Panc1 (cell line): ENCODE measurements at regions not wholly inside any gene's neighbourhood (a gene's known extent, or its start where the extent isn't known, plus 50 kb on each side); places are given as distances from the start of the nearest gene placed in this dataset.

Experiments
- POLR2AphosphoS5 ChIP-seq: IDR thresholded peaks from 2 replicates; pipeline ENCODE4 v1.6.1; 2012; ENCODE audit warnings: mild to moderate bottlenecking, low read depth, low read length, moderate library complexity
- SIN3A ChIP-seq: IDR thresholded peaks from 2 replicates; pipeline ENCODE4 v1.6.1; 2012; ENCODE audit warnings: low read depth, mild to moderate bottlenecking, low read length, moderate library complexity, borderline replicate concordance; ENCODE audit not compliant: insufficient read depth
- TCF7L2 ChIP-seq: IDR thresholded peaks from 2 replicates; pipeline ENCODE4 v1.6.1; 2011; ENCODE audit warnings: mild to moderate bottlenecking, low read depth, low read length, inconsistent platforms
- TF ChIP-seq, protein P1 (sequence below): fragments of 450-650 bp; IDR thresholded peaks from 2 replicates; pipeline ENCODE4 v1.5.1; 2017; ENCODE audit warnings: mild to moderate bottlenecking

DNA sequence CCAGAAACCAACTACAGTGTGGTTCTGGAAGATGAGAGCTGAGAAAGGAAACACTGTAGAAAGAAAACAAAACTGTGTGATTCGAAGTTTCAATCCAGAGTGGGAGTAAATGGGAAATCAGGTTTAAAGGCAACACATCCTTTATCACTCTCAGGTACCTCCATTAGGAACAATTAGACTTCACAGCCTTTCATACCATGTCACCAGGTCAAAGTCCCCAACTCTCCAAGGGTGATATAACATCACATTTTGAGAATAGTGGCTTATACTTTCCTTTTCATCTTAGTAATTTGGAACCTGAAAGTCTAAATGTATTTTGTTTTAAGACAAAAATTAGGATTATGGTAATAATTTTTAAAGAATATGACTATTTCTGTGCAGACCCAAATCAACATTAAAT lies 194.9 kb upstream of the WWC1 start:
- TF ChIP-seq, protein P1, sequence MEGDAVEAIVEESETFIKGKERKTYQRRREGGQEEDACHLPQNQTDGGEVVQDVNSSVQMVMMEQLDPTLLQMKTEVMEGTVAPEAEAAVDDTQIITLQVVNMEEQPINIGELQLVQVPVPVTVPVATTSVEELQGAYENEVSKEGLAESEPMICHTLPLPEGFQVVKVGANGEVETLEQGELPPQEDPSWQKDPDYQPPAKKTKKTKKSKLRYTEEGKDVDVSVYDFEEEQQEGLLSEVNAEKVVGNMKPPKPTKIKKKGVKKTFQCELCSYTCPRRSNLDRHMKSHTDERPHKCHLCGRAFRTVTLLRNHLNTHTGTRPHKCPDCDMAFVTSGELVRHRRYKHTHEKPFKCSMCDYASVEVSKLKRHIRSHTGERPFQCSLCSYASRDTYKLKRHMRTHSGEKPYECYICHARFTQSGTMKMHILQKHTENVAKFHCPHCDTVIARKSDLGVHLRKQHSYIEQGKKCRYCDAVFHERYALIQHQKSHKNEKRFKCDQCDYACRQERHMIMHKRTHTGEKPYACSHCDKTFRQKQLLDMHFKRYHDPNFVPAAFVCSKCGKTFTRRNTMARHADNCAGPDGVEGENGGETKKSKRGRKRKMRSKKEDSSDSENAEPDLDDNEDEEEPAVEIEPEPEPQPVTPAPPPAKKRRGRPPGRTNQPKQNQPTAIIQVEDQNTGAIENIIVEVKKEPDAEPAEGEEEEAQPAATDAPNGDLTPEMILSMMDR, result no peak
- TF ChIP-seq POLR2AphosphoS5, result no peak
- no peak for TF ChIP-seq SIN3A
- TF ChIP-seq TCF7L2, result no peak
